GM19025 (cell line): ENCODE measurements at regions not wholly inside any gene's neighbourhood (a gene's known extent, or its start where the extent isn't known, plus 50 kb on each side); places are given as distances from the start of the nearest gene placed in this dataset.

Source experiments
- ATAC-seq: cut with Tn5 transposase; IDR thresholded peaks from one replicate; pipeline ENCODE4 v1.9.1; 2021; ENCODE audit warnings: mild to moderate bottlenecking, low read depth, moderate library complexity; ENCODE audit not compliant: unreplicated experiment

DNA sequence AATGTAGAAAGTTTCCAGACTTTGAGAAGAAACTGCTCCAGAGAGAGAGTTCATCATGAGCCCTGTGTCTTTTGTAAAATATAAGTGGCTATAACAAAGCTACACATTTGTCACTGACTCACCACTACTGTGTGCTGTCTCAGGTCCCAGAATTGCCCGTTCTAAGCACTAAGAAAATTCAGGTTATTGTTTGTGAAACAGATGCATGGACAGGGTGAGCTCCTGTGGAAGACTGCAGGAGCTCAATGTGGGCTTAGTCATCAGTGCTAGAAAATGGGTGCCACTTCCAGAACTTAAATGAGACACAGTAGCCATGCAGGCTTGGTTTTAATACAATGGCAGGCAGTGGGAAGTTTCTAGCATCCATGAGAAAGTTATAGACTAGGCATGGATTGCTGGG lies 251.4 kb upstream of the RBMY1B start:
- ATAC-seq = no peak

- ATAC-seq = no peak
Measured at GRCh38 chrY:21260325-21260724, 250.8 kb upstream of the RBMY1B start.

GRCh38 chrY:21261158-21261557 lies 250.0 kb upstream of the RBMY1B start:
- ATAC-seq = no peak

- no peak for ATAC-seq
Measured at GRCh38 chrY:21266751-21267150, 244.4 kb upstream of the RBMY1B start.

DNA sequence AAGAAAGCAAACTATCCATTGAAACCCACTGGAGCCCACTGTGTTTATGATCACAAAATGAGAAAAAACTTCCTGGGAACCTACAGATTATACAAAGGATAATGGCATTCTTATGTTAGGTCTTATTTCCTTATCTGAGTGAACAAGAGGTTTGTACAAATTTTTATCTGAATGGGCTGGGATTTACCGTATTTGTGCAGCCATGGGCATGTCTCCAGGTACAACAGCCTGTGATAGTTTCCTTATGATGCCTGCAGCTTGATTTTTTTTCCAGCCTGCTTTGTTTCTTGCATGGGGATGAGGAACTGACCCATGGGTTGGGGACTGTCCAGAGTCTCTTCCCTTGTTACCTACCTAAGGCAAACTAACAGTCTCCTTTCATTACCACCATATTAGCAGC lies 244.0 kb upstream of the RBMY1B start:
- no peak for ATAC-seq

GRCh38 chrY:21287769-21288168 lies 223.4 kb upstream of the RBMY1B start:
- no peak for ATAC-seq

- no peak for ATAC-seq
Measured at GRCh38 chrY:21288908-21289307, 222.2 kb upstream of the RBMY1B start.

DNA sequence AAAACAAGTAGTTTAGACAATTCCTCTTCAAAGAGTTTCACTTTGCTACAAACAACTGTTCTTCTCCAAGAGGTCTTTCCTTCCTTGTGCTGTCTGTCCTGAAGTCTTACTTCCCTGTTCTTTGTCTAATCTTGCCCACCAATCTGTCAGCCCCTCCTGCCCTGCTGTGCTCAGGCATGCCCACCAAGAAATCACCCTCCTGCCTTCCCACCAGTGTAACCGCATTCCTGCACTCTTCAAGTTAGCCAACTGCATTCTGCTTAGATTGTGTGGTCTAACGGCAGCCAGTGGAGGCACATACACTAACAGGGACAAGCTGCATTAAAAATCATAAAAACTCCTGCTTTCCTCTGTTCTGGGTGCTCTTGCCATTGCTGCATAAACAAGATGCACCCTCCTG lies 215.9 kb upstream of the RBMY1B start:
- ATAC-seq = no peak

DNA sequence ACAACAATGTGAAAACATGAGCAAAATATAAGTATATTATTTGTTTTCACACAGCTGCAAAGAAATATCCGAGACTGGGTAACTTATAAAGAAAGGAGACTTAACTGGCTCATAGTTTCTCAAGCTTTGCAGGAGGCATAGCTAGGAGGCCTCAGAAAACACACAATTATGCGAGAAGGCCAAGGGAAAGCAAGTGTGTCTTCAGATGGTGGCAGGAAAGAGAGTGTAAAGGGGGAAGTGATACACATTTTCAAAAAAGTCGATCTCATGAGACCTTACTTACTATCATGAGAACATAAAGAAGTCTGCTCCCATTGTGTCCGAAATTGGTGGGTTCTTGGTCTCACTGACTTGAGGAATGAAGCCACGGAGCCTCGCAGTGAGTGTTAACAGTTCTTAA lies 208.9 kb upstream of the RBMY1B start:
- ATAC-seq = no peak

DNA sequence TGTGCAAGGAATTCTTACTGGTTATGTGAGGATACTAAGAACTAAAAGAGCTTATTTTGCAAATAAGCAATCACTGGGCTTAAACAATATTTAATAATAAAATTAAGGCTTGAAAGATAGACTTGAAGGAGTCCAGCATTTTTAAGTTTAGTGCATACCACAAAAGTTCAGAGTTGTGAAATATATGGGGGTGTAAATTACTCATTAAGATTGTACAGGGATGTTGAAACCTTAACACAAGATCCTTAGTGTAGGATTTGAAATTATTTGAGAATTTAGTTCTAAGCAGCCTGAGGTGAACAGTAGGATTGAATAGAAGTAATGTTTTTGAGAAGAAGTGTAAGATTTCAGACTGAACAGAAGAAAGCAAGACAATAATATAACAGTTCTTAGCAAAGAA lies 195.8 kb upstream of the RBMY1B start:
- ATAC-seq = no peak
